ENCODE measurements at regions not wholly inside any gene's neighbourhood (a gene's known extent, or its start where the extent isn't known, plus 50 kb on each side); places are given as distances from the start of the nearest gene placed in this dataset.

DNA sequence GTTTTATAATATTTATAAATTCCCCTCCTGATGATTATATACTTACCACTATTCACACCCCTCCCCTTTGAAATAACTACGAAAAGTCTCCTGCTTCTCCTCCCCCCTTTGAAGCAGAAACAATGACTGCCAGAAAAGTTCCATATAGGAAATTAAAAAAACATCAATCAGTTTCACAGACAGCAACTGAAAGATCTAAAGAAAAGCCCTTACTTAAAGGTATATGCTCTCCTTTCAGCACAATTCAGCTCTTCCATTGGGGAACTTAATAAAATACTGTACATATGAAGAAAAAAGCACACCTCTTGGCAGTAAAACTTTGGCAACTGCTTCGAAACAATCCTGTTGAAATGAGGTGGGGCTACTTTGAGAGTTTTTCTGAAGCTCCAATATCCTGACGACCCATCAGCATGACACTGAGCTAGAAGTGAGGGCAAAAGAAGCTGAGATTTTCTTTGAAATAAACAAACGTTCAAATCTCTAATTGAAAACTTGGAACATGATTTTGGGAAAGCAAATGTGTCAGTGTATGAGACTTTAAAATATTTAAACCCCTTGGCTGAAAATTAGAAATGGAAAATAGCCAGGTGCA, 147.6 kb upstream of the RXFP2 start:
- no peak for TF ChIP-seq EZH2 (IDR thresholded peaks at IDR 0.05; ENCODE audit: low read length, missing control alignments)
- TF ChIP-seq CTCF (conservative IDR thresholded peaks at IDR 0.05 in 1 of 2, IDR thresholded peaks at IDR 0.05 in 1 of 2; ENCODE audit: low read depth in 1 of 2, low read length in 2 of 2): no peak

Data from fibroblast of lung (primary cell).